OCI-LY1 (cell line): ENCODE measurements at regions not wholly inside any gene's neighbourhood (a gene's known extent, or its start where the extent isn't known, plus 50 kb on each side); places are given as distances from the start of the nearest gene placed in this dataset.

ENCODE experiments used
- CTCF ChIP-seq: fragments of 200-600 bp; sonication (generic), shearing (Covaris generic); IDR thresholded peaks from 2 replicates; pipeline ENCODE4 v1.5.1; 2017; ENCODE audit warnings: mild to moderate bottlenecking, antibody characterized with exemption, low read length, moderate library complexity, mixed read lengths
- EZH2 ChIP-seq: fragments of 200-600 bp; sonication (generic), shearing (Covaris generic); IDR thresholded peaks from 2 replicates; pipeline ENCODE4 v1.8.0; 2017; ENCODE audit warnings: borderline replicate concordance, mixed run types, mild to moderate bottlenecking, antibody characterized with exemption, low read length, moderate library complexity, mixed read lengths

DNA sequence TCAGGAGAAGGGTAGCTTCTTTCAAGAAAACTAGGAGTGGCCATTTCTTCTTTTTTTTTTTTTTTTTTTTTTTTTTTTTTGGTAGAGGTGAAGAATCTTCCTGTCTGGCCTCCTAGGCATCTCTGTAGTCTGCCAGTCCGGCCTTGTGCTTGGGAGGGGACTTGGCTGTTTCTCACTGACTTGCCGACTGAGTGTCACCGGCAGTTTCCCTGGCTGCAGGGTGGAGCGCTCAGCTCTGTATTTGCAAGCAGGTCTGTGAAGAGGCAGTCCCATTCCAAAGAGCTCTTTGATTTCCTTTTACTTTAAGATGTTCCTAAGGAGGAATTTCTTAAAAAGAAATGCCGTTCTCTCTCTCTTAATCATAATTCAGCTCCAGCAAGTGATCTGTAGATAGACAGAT is 212.6 kb downstream of the ADRA2A start:
- no peak for TF ChIP-seq CTCF
- no peak for TF ChIP-seq EZH2
